GM06990 (cell line): ENCODE measurements at regions not wholly inside any gene's neighbourhood (a gene's known extent, or its start where the extent isn't known, plus 50 kb on each side); places are given as distances from the start of the nearest gene placed in this dataset.

Source experiments
- DNase-seq: peaks from one replicate; pipeline ENCODE4 v3.0.0-alpha.2; 2011; ENCODE audit not compliant: insufficient read length; ENCODE audit errors: extremely low read depth
- H3K27me3 ChIP-seq: replicated peaks from 2 replicates; pipeline ENCODE4 v1.6.0; 2011; ENCODE audit warnings: low read length; ENCODE audit not compliant: control insufficient read depth, insufficient read depth
- H3K36me3 ChIP-seq: 2 replicates; pipeline ENCODE4 v1.5.1; 2011; ENCODE audit warnings: low read length; ENCODE audit not compliant: control insufficient read depth, insufficient read depth
- H3K4me3 ChIP-seq: replicated peaks from 2 replicates; pipeline ENCODE4 v1.5.1; 2011; ENCODE audit warnings: low read depth, mild to moderate bottlenecking, control low read depth, low read length
- TF ChIP-seq, protein P1 (sequence below): IDR thresholded peaks from 2 replicates; pipeline ENCODE4 v1.5.1; 2011; ENCODE audit warnings: low read length, control low read depth, mild to moderate bottlenecking, inconsistent platforms; ENCODE audit not compliant: insufficient read depth, poor library complexity, severe bottlenecking

DNA sequence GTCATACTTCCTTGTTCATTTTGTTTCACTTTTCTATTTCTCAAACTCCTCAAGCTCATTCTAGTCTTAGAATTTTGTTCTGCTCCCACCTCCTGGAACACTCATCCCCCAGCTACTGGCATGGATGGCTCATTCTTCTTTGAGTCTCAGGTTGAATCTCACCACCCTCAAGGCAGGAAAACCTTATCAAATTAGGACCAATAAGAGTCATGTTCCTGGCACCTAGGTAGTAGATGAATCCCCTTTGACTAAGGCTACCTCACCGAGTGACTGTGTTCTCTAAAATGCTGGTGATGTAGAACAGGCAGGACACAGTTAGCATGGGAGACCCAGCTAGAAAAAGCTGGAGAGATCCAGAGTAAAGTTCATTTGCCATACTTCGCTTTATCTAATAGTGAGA is 1050.8 kb upstream of the EEF2KMT start:
- Histone ChIP-seq H3K36me3 (no peaks in the 10 kb centered on the region), H3K4me3 (no peak overlapping the region), H3K27me3 (no peaks in the 10 kb centered on the region)
- TF ChIP-seq, protein P1, sequence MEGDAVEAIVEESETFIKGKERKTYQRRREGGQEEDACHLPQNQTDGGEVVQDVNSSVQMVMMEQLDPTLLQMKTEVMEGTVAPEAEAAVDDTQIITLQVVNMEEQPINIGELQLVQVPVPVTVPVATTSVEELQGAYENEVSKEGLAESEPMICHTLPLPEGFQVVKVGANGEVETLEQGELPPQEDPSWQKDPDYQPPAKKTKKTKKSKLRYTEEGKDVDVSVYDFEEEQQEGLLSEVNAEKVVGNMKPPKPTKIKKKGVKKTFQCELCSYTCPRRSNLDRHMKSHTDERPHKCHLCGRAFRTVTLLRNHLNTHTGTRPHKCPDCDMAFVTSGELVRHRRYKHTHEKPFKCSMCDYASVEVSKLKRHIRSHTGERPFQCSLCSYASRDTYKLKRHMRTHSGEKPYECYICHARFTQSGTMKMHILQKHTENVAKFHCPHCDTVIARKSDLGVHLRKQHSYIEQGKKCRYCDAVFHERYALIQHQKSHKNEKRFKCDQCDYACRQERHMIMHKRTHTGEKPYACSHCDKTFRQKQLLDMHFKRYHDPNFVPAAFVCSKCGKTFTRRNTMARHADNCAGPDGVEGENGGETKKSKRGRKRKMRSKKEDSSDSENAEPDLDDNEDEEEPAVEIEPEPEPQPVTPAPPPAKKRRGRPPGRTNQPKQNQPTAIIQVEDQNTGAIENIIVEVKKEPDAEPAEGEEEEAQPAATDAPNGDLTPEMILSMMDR: no peak
- DNase-seq: no peak

GRCh38 chr16:6146874-6147425 is 1049.4 kb upstream of the EEF2KMT start:
- DNase-seq: no peak
- Histone ChIP-seq H3K4me3 (no peak overlapping the region), H3K27me3 (no peaks in the 10 kb centered on the region), H3K36me3 (no peaks in the 10 kb centered on the region)
- TF ChIP-seq, protein P1: no peak

GRCh38 chr16:6146356-6146755 is 1048.8 kb upstream of the EEF2KMT start:
- no peak overlapping the region for H3K4me3 ChIP-seq
- no peak for DNase-seq
- TF ChIP-seq, protein P1: no peak
- H3K36me3 ChIP-seq: no peaks in the 10 kb centered on the region
- H3K27me3 ChIP-seq: no peaks in the 10 kb centered on the region

GRCh38 chr16:6144463-6144862 is 1046.9 kb upstream of the EEF2KMT start:
- Histone ChIP-seq H3K27me3 (no peaks in the 10 kb centered on the region), H3K36me3 (no peaks in the 10 kb centered on the region), H3K4me3 (no peak overlapping the region)
- TF ChIP-seq, protein P1: no peak
- no peak for DNase-seq

GRCh38 chr16:6143020-6143419 is 1045.4 kb upstream of the EEF2KMT start:
- TF ChIP-seq, protein P1: no peak
- no peak for DNase-seq
- H3K4me3 ChIP-seq: no peak overlapping the region
- H3K27me3 ChIP-seq: no peaks in the 10 kb centered on the region
- no peaks in the 10 kb centered on the region for H3K36me3 ChIP-seq

GRCh38 chr16:6133009-6133557 is 1035.5 kb upstream of the EEF2KMT start:
- TF ChIP-seq, protein P1: no peak
- no peak for DNase-seq
- no peak overlapping the region for H3K4me3 ChIP-seq
- no peaks in the 10 kb centered on the region for H3K27me3 ChIP-seq
- H3K36me3 ChIP-seq: no peaks in the 10 kb centered on the region
